HG02943 (cell line): ENCODE measurements at regions not wholly inside any gene's neighbourhood (a gene's known extent, or its start where the extent isn't known, plus 50 kb on each side); places are given as distances from the start of the nearest gene placed in this dataset.
"Not testable (repeated sequence)": the region's sequence is repeated elsewhere in the genome, so short reads cannot be mapped to it uniquely, and the experiment has no call there.

ENCODE experiments used
- ATAC-seq: cut with Tn5 transposase; IDR thresholded peaks from one replicate; pipeline ENCODE4 v1.9.1; 2021; ENCODE audit warnings: mild to moderate bottlenecking, low read depth, moderate library complexity; ENCODE audit not compliant: unreplicated experiment

DNA sequence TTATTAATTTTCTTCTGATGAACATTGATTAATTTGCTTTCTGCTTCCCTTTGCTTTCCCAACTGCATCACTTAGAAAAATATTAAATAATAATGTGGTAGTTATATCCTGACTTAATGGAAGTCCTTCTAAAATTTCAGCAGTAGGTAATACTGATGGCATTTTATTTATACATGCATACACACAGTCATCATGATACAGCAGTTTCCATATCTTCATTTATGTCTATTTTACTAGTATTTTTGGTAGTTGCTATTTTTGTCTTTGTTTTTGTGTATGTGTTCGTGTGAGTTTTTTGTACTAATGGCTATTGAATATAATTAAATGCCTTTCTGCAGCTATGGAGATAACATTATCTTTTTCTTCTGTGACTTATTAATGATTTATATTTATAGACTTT, 484.7 kb upstream of the CNTN5 start:
- ATAC-seq, result no peak

DNA sequence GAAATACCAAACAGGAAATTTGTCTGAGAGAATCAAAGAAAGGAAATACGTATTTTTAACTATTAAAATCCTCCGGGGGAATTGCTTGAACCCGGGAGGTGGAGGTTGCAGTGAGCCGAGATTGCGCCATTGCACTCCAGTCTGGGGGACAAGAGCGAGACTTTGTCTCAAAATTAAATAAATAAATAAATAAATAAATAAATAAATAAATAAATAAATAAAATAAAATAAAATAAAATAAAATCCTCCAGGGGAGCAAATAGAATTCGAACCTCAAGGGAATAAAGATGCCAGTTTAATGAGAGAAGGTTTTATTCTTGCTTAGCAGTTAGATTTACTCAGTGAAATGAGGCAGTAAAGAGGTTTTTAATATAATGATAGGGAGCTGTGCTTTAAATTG, 482.4 kb upstream of the CNTN5 start:
- ATAC-seq, result not testable (repeated sequence)

DNA sequence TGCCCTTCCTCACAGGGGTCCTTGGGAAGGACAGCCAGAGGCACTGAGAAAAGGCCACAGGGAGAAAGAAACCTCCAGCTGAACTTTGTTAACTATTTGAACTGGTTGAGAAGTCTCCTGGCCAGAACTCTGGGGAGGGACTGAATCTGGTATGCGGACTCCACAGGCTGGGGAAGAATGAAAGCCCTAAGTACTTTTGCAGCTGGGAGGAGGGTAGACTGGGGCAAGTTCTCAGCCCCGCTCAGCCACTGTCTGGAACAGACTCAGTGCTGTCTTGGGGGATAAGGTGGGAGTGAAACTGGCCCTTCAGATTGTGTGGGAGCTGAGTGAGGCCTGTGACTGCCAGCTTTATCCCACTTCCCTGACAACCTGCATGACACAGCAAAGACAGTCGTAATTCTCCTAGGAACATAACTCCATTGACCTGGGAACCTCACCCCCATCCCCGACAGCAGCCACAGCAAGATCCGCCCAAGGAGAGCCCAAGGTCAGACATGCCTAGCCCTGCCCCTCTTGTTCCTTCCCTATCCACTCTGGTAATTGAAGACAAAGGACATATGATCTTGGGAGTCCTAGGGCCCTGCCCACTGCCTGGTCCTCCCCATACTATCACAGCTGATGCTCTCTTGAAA, 475.1 kb upstream of the CNTN5 start:
- ATAC-seq, result no peak

DNA sequence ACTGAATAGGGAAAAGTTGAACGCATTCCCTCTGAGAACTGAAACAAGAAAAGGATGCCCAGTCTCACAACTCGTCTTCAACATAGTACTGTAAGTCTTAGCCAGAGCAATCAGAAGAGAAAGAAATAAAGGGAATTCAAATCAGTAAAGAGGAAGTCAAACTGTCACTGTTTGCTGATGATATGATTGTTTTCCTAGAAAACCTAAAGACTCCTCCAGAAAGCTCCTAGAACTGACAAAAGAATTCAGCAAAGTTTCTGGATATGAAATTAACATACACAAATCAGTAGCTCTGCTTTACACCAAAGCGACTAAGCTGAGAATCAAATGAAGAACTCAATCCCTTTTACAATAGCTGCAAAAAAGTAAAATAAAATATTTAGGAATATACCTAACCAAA, 471.2 kb upstream of the CNTN5 start:
- no peak for ATAC-seq

DNA sequence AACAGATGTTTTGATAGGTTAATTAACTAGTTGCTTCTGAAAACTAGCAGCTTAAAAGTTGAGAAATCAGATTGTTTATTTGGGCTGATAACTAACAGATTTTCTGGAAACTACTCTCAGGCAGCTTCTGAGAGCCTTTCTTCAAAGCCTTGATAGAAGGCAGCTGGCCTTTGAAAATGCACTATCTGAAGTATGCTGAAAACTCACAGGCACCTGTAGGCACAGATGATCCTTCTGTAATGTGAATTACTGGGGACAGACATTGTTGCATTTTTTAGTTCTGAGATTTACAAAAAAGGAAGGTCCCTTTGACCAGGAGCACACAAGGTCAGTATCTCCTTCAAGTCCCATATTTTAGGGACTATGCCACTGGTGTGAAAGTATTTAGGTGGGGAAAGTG, 460.8 kb upstream of the CNTN5 start:
- ATAC-seq, result no peak

DNA sequence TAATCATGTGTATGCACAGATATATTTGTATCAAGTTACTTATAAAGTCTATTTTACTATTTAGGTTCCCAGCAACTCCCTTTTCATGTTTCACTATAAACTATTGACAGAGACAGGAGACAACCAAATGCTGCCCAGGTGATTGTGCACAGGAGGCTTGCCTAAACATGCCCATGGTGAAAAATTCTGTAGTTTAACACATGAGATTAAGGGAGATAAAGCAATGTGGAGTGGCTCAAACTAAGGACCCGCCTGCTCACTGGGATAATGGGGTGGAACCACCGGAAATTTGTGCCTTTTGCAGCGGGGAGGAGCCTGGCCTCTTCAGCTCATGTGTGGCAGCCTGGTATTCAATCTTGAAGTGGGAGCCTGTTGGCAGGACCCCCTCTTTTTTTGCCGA, 459.5 kb upstream of the CNTN5 start:
- ATAC-seq, result no peak

DNA sequence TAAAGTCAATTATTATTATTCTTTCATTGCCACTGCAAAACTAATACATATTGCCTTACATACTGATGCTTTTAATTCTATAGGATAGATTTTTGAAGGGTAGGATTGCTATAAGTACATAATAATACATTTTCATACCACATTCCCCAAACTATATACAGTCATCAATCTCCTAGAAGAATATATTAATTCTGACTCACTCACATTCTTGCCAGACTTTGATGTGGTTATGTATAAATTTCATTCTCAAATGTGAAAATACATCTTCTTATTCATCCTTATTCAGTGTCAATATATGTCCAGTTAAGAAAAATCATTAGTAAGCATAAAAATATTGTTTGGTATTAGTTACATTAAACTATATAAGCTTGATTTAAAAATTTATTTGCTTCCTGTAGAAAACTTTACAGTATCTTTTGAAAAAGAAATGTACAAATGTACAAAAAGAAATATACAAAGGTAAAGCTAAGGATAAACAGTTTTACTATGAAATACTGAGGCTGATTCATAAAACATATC, 458.8 kb upstream of the CNTN5 start:
- ATAC-seq, result no peak

DNA sequence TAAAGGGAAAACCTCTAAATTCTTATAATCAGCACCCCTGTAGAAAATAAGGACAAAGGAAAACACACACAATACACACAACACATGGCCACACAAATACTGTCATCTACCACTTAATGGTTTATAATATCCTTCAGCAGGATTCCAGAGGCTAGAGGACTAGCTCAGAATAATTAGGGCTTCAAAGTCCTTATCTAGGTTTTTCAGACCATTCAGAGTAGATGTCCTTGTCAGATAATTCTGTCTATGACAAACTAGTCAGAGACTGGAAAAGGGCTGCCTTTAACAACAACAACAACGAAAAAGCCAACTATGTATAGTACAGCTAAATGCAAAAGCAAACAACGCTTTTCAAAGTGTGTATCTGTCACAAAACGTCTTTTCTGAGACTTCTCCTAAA, 456.5 kb upstream of the CNTN5 start:
- ATAC-seq, result no peak

DNA sequence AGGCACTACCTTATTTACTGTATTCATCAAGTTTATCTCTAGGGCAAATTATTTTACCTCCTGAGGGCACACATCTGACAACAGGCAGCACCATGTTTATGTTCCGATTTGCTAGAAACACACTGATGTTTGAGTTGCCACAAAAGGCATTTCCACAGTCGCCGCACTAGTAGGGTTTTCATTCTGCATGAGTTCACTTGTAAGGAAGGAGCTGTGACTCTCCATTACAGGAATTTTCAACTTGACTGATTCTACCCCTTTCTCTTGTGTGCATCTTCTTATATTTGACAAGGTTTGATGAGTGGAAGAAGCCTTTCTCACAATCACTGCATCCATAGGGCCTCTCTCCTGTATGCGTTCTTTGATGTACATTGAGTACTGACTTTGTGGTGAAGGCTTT, 455.9 kb upstream of the CNTN5 start:
- ATAC-seq, result no peak

DNA sequence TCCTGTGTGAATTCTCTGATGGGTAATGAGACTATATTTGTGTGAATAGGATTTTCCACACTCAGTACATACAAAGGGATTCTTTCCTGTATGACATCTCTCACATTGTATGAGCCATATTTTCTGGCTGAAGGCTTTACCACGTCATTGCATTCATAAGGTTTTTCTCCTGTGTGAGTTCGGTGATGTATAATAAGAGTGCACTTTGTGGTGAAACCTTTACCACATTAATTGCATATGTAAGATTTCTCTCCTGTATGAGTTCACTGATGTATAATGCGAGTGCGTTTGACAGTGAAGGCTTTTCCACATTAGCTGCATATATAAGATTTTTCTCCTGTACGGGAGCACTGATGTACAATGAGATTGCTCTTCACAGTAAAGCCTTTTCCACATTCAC, 455.4 kb upstream of the CNTN5 start:
- ATAC-seq, result no peak

DNA sequence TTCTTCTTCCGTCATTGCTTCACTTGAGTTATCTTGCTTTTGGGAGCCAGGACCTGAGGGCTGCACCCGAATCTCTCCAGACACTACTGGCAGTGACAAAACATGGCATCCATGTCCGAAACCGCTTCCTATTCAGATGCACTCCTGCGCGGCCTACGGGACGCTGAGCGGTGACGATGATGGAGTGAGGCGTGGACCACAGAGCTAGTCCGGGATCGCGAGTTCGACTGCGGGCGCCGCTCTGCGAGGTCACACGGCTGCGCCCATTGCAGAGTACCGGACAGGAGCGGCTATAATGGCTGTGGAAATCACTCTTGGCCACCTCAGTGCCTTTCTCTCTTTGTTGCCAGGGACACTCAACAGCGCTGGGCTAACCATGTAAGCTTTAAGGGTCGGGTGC, 453.8 kb upstream of the CNTN5 start:
- ATAC-seq, result no peak

DNA sequence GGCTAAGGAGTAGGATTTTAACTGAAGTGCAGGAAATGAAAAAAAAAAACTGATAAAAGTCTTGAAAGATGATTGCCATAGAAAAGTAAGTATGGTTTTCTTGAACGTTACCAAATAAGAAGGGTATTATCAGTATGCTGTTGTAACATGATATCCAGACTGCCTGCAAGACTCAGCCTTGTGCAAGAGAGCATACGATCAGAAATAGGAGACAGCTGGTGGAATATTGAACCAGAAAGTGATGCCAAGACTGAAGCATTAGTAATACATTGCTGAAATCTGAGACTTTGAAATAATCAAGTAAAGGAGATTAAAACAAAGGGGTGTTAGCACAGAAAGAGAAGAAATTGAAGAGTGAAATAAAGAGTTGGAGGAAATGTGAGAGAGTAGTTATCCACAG, 452.7 kb upstream of the CNTN5 start:
- ATAC-seq, result no peak

DNA sequence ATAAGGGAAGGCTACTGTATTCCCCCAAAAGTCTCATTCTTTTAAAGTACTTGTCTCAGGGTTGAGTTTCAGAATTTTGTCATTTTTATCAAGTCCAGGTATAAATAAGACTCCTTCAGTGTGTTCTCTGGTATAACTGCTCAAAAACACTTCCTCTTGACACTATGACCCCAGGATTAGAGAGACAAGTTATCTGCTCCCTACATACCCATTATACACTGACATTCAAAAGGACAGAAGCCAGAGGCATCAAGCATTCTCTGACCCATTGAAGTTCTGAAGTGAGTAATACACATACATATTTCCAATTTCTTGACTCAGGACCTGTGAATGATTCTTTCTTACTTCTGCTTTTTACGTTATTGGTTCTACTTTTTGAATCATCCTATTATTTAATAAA, 447.8 kb upstream of the CNTN5 start:
- no peak for ATAC-seq

DNA sequence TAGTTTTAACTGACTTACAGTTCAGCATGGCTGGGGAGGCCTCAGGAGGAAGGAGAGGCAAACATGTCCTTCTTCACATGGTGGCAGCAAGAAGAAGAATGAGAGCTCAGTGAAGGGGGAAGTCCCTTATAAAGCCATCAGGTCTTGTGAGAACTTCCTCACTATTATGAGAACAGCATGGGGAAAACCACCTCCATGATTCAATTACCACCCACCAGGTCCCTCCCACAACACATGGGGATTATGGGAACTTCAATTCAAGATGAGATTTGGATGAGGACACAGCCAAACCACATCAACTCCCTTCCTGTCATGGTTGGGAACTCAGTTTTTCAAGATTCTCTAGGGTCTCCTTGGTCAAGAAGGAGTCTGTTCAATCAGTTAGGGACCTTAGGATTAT, 432.9 kb upstream of the CNTN5 start:
- no peak for ATAC-seq

DNA sequence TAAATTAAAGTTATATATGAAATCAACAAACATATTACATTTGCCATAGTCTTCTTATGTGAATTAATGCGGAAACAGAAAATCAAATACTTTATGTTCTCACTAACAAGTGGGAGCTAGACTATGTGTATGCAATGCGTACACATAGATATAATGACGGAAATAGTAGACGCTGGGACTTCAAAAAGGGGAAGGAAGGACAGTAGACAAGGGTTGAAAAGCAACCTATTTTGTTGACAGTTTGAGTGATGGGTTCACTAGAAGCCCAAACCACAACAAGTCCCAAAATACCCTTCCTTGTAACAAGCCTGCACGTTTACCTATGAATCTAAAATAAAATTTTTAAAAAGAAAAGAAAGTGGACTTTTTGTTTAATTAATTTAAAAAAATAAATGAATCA, 430.8 kb upstream of the CNTN5 start:
- ATAC-seq, result no peak

DNA sequence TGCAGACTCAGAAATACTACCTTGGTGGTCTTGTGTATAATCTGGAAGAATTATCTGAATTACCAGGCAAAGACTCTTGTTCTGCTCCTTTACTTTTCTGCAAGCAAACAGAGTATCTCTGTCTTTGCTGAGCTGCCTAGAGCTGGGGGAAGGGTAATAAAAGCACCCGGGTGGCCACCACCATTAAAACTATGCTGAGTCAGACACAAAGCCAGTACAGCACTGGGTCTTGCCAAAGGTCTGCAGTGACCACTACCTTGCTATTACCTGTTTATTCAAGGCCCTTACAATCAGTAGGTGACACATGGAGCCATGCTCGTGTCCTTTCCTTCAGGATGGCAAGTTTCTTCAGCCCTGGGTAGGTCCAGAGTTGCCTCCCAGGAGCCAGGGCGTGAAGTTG, 420.6 kb upstream of the CNTN5 start:
- no peak for ATAC-seq

DNA sequence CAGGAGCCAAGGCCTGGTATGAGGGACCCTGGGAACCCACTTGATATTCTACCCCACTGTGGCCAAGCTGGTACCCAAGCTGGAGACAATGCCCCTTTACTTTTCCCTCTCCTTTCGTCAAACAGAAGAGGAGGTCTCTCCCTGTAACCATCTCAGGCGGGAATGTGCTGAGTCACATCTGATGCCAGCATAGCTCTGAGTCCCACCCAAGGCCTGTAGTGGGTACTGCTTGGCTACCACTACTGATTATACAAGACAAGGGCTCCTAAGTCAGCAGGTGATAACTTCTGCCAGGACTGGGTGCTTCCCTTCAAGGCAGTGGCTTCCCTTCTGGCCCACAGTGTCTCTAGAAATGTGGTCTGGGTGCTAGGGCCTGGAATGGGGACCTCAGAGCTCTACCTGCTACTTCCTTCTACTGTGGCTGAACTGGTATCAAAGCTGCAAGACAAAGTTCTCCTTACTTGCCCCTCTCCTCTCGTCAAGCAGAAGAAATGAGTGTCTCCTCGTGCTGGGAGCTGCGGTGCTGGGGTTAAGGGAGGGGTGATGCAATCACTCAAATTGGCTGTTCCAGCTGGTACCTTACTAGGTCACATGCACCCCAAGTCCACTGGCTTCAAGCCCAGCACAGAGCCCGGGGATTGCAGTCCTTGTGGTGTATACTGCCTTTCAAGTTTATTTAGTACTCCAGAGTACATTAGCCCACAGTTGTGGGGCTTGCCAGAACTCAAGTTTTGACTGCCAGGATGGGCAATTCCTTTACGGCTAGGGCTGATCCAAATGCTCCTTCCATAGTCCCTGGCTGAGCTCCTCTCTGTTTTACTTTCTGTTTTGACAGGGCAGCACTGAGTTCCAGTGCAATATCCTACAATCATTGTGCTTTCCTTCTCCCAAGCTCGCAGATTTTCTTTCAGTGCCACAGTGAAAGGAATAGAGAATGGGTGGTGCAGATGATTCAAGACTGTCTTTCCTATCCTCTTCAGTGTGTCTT, 419.7 kb upstream of the CNTN5 start:
- no peak for ATAC-seq

DNA sequence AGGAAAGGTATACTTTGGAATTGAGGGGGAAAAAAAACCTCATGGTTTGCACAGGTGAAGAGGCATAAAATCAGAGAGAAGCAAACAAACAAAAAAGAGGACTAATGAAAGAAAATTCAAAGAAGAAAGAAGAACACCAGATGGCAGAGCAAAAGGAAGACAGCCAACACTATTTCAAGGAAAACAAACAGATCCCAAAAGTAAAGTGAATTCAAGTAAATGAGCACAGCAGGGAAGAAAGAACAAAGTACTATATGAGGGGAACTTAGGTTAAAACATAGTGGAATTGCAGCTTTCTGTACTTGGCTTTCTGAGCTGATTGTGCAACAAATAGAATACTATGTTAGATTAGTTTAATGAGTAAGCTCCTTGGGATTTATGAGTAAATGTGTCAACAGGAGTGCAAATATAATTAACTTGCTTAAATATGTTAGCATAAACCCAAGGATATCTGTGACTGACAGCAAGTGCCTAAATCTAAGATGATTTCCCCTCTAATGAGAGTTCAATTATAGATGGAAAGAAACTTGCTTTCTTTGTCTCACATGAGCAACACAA, 404.6 kb upstream of the CNTN5 start:
- ATAC-seq, result no peak

DNA sequence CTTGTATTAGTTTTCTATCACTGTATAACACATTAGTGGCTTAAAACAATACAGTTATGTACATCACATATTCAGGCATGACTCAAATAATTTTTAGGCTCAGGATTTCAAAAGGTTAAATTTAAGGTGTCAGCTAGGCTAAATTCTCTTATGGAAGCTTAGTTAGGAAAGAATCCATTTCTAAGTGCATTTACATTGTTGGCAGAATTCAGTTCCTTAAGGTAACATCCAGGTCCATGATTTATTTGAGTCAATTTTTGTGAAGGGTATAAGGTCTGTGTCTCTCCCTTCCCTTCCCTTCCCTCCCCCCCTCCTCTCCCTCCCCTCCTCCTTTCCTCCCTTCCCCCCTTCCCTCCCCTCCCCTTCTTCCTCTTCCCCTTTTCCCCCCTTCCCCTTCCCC, 399.0 kb upstream of the CNTN5 start:
- no peak for ATAC-seq

DNA sequence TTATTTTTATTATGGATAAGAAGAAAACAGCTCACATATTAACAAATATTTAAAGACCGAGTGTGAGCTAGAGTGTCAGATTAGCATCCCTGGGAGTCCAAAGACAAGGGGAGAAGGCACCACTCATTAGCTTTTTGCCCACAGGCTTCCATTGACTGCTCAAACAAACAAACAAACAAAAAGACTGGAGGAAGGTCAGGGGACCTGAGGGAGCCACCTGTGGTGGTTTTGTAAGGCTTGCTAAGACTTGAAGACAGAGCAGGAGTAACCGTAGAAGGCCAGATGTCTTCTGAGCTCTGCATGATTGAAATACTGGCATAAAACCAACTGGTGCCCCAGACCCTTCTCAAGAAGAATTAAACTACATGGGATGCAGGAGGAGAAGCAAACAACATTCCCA, 395.2 kb upstream of the CNTN5 start:
- no peak for ATAC-seq

DNA sequence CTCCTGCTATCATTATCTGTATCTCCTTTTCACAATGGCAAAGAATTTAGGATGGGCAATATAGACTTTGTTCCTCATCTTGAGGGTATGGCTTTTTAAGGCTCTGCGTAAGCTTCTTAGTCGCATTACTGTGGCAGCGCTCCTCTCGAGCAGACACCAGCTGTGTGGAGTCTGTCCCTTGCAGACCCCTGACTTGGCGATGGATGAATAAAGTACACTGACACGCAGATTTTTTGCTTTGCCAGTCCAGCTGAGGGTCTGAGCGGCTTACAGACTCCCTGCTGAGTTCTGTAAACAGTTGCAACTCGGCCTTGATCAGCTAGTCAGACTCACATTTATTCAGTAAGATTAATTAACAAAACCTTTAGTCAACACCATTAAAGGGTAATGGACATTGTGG, 390.0 kb upstream of the CNTN5 start:
- ATAC-seq, result no peak

DNA sequence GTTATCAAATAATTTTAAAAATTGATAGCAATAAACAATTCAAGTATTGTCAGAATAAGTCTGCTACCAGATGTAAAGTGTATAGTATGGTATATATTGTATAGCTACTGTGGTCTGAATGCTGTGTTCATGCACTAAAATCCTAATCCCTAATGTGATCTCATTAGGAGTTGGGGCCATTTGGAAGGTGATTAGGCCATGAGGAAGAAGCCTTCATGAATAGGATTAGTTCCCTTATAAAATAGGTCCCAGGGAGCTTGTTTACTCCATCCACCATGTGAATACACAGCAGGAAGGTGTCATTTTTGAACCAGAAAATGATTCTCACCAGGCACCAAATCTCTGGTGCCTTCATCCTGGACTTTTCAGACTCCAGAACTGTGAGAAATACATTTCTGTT, 363.0 kb upstream of the CNTN5 start:
- no peak for ATAC-seq
